ENCODE measurements at regions not wholly inside any gene's neighbourhood (a gene's known extent, or its start where the extent isn't known, plus 50 kb on each side); places are given as distances from the start of the nearest gene placed in this dataset.

DNA sequence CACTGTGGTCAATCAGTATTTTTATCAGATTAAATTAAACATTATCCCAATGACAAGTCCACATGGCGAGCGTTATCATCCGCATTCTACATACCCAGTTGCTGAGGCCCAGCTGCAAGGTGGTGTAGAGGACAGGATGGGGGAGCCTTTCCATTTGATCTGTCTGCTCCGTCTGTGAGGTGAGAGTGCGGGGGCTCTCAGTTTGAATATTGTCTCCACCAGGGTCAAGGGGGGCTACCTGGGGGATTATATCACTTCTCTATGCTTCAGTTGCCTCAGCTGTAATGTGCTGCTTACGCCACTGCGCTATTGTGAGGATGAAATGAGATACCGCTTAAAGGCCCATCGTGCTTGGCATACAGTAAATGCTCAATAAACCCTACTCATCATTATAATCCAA, 1106.0 kb downstream of the BCL11B start:
- intact Hi-C loops (cut with micrococcal nuclease; ENCODE audit: unreplicated experiment): no loop called here
- H3K9me3 ChIP-seq (ENCODE audit: low read length): peaks cover 53% of the 10 kb centered on the region
- TF ChIP-seq CBX1 (IDR thresholded peaks at IDR 0.05; ENCODE audit: low read depth) (no peak), THAP11 (CRISPR knock-in tag; IDR thresholded peaks at IDR 0.05) (no peak), RBM22 (optimal IDR thresholded peaks at IDR 0.05; ENCODE audit: low read length) (no peak), HOXA7 (CRISPR knock-in tag; IDR thresholded peaks at IDR 0.05) (no peak)
- TF ChIP-seq, protein P1, sequence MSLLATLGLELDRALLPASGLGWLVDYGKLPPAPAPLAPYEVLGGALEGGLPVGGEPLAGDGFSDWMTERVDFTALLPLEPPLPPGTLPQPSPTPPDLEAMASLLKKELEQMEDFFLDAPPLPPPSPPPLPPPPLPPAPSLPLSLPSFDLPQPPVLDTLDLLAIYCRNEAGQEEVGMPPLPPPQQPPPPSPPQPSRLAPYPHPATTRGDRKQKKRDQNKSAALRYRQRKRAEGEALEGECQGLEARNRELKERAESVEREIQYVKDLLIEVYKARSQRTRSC (CRISPR knock-in tag; IDR thresholded peaks at IDR 0.05; ENCODE audit: low read depth): no peak
- H3K4me1 ChIP-seq (ENCODE audit: insufficient read depth, low read length): no peaks in the 10 kb centered on the region
- DNase-seq (ENCODE audit: low spot score) (no peak), FAIRE-seq (no peak), ATAC-seq (no peak)
- ChIA-PET POLR2A (no interaction called here), CTCF (ENCODE audit: low intra/inter-chr PET ratio, low total read pairs) (no interaction called here)
- no TSS peak for BruUV-seq (replicated peaks)
- H3K4me2 ChIP-seq (ENCODE audit: low read depth, low read length): no peak overlapping the region
- H3K4me3 ChIP-seq (replicated peaks in 1 of 3; ENCODE audit: insufficient read depth in 1 of 3, low read depth in 2 of 3, low read length in 3 of 3): no peak overlapping the region
- WGBS (ENCODE audit: low lambda C conversion rate): 75% methylated on average over 9 of the region's 9 CpGs
- H2AFZ ChIP-seq (ENCODE audit: low read length): no peak overlapping the region
- no peaks in the 10 kb centered on the region for H3K36me3 ChIP-seq (replicated peaks in 1 of 2; ENCODE audit: control insufficient read depth in 1 of 2, insufficient read depth in 2 of 2, low read length in 2 of 2)
- H4K20me1 ChIP-seq (ENCODE audit: insufficient read depth, low read length): no peaks in the 10 kb centered on the region
- no peaks in the 10 kb centered on the region for H3K79me2 ChIP-seq (ENCODE audit: insufficient read depth, low read length)
- H3K27ac ChIP-seq (ENCODE audit: extremely low read length, insufficient read depth, low read length): no peak overlapping the region
- no peaks in the 10 kb centered on the region for H3K27me3 ChIP-seq (ENCODE audit: control insufficient read depth in 1 of 2, insufficient read depth in 2 of 2, low read length in 2 of 2)
- no peak overlapping the region for H3K9ac ChIP-seq (ENCODE audit: insufficient read depth, low read depth, low read length)
- in situ Hi-C loops (cut with HindIII; ENCODE audit: extremely low pct_ligation_motif_present, low pct_unique_long_range_greater_than_20kb): no loop called here

DNA sequence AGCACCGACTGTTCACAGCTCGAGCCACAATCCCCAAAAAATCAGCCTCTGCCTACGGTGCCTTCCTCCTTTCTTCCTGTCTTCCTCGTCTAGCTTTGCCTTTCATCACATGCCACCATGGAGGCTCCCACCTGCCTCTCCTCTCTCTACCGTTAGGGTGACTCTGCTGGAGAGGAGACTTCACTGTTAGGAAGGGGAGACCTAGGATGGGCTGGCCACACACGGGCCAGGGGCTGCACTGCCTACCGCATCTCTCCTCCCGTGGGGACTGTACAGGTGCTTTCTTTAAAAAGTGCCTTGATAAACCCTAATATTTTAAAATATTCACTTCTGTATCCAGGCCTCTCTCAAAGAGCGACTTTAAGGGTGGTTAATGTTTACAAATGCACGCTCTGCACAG, 1104.7 kb downstream of the BCL11B start:
- intact Hi-C loops (cut with micrococcal nuclease; ENCODE audit: unreplicated experiment): no loop called here
- no peak overlapping the region for H3K27ac ChIP-seq (ENCODE audit: extremely low read length, insufficient read depth, low read length)
- TF ChIP-seq MIXL1 (CRISPR knock-in tag; IDR thresholded peaks at IDR 0.05): no peak
- TF ChIP-seq NR1H2 (CRISPR knock-in tag; IDR thresholded peaks at IDR 0.05; ENCODE audit: borderline replicate concordance, low read depth): no peak
- no peak for TF ChIP-seq ZNF891 (CRISPR knock-in tag; IDR thresholded peaks at IDR 0.05)
- TF ChIP-seq ZNF121 (CRISPR knock-in tag; IDR thresholded peaks at IDR 0.05): no peak
- TF ChIP-seq, protein P2, sequence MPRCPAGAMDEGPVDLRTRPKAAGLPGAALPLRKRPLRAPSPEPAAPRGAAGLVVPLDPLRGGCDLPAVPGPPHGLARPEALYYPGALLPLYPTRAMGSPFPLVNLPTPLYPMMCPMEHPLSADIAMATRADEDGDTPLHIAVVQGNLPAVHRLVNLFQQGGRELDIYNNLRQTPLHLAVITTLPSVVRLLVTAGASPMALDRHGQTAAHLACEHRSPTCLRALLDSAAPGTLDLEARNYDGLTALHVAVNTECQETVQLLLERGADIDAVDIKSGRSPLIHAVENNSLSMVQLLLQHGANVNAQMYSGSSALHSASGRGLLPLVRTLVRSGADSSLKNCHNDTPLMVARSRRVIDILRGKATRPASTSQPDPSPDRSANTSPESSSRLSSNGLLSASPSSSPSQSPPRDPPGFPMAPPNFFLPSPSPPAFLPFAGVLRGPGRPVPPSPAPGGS (CRISPR knock-in tag; IDR thresholded peaks at IDR 0.05): no peak
- in situ Hi-C loops (cut with HindIII; ENCODE audit: extremely low pct_ligation_motif_present, low pct_unique_long_range_greater_than_20kb): no loop called here
- FAIRE-seq (no peak), ATAC-seq (no peak), DNase-seq (ENCODE audit: low spot score) (no peak)
- no peaks in the 10 kb centered on the region for H4K20me1 ChIP-seq (ENCODE audit: insufficient read depth, low read length)
- H3K4me1 ChIP-seq (ENCODE audit: insufficient read depth, low read length): no peaks in the 10 kb centered on the region
- ChIA-PET CTCF (ENCODE audit: low intra/inter-chr PET ratio, low total read pairs) (no interaction called here), POLR2A (no interaction called here)
- no peaks in the 10 kb centered on the region for H3K36me3 ChIP-seq (replicated peaks in 1 of 2; ENCODE audit: control insufficient read depth in 1 of 2, insufficient read depth in 2 of 2, low read length in 2 of 2)
- H3K27me3 ChIP-seq (ENCODE audit: control insufficient read depth in 1 of 2, insufficient read depth in 2 of 2, low read length in 2 of 2): no peaks in the 10 kb centered on the region
- no TSS peak for BruUV-seq (replicated peaks)
- WGBS (ENCODE audit: low lambda C conversion rate): 23% methylated on average over 10 of the region's 10 CpGs
- no peaks in the 10 kb centered on the region for H3K79me2 ChIP-seq (ENCODE audit: insufficient read depth, low read length)
- no peak overlapping the region for H2AFZ ChIP-seq (ENCODE audit: low read length)
- no peak overlapping the region for H3K4me3 ChIP-seq (replicated peaks in 1 of 3; ENCODE audit: insufficient read depth in 1 of 3, low read depth in 2 of 3, low read length in 3 of 3)
- H3K4me2 ChIP-seq (ENCODE audit: low read depth, low read length): no peak overlapping the region
- H3K9me3 ChIP-seq (ENCODE audit: low read length): peaks cover 66% of the 10 kb centered on the region
- H3K9ac ChIP-seq (ENCODE audit: insufficient read depth, low read depth, low read length): no peak overlapping the region

All from HepG2 (cell line).